ENCODE measurements at regions not wholly inside any gene's neighbourhood (a gene's known extent, or its start where the extent isn't known, plus 50 kb on each side); places are given as distances from the start of the nearest gene placed in this dataset.

GRCh38 chr10:78619896-78620295, 448.9 kb upstream of the ZMIZ1 start:
- peaks cover 18% of the 10 kb centered on the region for H3K4me1 ChIP-seq (ENCODE audit: low read depth)
- H3K36me3 ChIP-seq: no peaks in the 10 kb centered on the region
- no peak overlapping the region for H3K27ac ChIP-seq
- H3K4me3 ChIP-seq: no peak overlapping the region
- TF ChIP-seq, protein P1, sequence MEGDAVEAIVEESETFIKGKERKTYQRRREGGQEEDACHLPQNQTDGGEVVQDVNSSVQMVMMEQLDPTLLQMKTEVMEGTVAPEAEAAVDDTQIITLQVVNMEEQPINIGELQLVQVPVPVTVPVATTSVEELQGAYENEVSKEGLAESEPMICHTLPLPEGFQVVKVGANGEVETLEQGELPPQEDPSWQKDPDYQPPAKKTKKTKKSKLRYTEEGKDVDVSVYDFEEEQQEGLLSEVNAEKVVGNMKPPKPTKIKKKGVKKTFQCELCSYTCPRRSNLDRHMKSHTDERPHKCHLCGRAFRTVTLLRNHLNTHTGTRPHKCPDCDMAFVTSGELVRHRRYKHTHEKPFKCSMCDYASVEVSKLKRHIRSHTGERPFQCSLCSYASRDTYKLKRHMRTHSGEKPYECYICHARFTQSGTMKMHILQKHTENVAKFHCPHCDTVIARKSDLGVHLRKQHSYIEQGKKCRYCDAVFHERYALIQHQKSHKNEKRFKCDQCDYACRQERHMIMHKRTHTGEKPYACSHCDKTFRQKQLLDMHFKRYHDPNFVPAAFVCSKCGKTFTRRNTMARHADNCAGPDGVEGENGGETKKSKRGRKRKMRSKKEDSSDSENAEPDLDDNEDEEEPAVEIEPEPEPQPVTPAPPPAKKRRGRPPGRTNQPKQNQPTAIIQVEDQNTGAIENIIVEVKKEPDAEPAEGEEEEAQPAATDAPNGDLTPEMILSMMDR (IDR thresholded peaks at IDR 0.05; ENCODE audit: low read depth, low read length): no peak
- no peak for DNase-seq (ENCODE audit: low read depth in 1 of 2, low spot score in 1 of 2)
- H3K27me3 ChIP-seq: no peaks in the 10 kb centered on the region
- no peaks in the 10 kb centered on the region for H3K9me3 ChIP-seq (ENCODE audit: low read depth)

- Histone ChIP-seq H3K27ac (no peak overlapping the region), H3K27me3 (no peaks in the 10 kb centered on the region)
- peak in 1 of 2 donors; percentile 20 for DNase-seq (ENCODE audit: low read depth in 1 of 2, low spot score in 1 of 2)
These were observed 447.6 kb upstream of the ZMIZ1 start for GRCh38 chr10:78620985-78621799.

DNA sequence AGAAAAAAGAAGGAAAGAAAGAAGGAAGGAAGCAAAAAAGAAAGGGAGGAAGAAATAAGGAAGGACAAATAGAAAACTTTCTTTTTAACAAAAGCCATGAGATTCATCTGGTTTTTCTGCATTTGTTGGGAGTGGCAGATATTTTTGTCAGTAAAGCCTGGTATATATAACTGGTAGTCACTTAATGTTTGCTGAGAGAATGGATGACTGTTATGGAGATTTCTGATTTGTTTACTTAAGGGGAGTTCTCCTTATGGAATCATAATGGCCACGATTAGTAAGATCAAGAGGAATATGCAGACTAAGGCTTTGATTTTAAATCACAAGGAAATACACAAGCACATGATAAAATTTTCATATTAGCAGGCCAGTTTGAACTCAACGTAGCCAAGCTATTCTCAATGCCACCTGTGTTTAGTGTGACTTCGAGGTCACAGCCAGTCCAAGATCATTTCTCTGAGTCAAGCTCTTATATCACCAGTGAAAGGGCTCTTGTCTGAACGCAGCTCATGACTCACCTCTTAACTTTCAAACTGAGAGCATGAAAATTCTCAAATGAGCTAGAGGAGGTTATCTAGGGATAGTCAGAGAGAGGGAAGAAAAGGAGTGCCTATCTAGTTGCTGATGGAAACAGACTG, 445.1 kb upstream of the ZMIZ1 start:
- no peaks in the 10 kb centered on the region for H3K27me3 ChIP-seq
- H3K27ac ChIP-seq: peak overlapping the region; percentile 46
- H3K4me3 ChIP-seq: no peak overlapping the region
- DNase-seq (ENCODE audit: low read depth in 1 of 2, low spot score in 1 of 2): peak; percentile 61 to 68
- H3K9me3 ChIP-seq (ENCODE audit: low read depth): no peaks in the 10 kb centered on the region
- no peaks in the 10 kb centered on the region for H3K36me3 ChIP-seq
- H3K4me1 ChIP-seq (ENCODE audit: low read depth): peaks cover 26% of the 10 kb centered on the region
- TF ChIP-seq, protein P1 (IDR thresholded peaks at IDR 0.05; ENCODE audit: low read depth, low read length): no peak

More at GRCh38 chr10:78620985-78621799, 447.6 kb upstream of the ZMIZ1 start:
- peaks cover 18% of the 10 kb centered on the region for H3K4me1 ChIP-seq (ENCODE audit: low read depth)
- no peaks in the 10 kb centered on the region for H3K9me3 ChIP-seq (ENCODE audit: low read depth)
- TF ChIP-seq, protein P1 (IDR thresholded peaks at IDR 0.05; ENCODE audit: low read depth, low read length): no peak
- H3K36me3 ChIP-seq: no peaks in the 10 kb centered on the region
- H3K4me3 ChIP-seq: no peak overlapping the region

GRCh38 chr10:78624791-78625190, 444.0 kb upstream of the ZMIZ1 start:
- TF ChIP-seq, protein P1 (IDR thresholded peaks at IDR 0.05; ENCODE audit: low read depth, low read length): no peak
- Histone ChIP-seq H3K27ac (no peak overlapping the region), H3K27me3 (no peaks in the 10 kb centered on the region), H3K4me1 (ENCODE audit: low read depth) (peaks cover 20% of the 10 kb centered on the region), H3K36me3 (no peaks in the 10 kb centered on the region), H3K9me3 (ENCODE audit: low read depth) (no peaks in the 10 kb centered on the region), H3K4me3 (no peak overlapping the region)
- no peak for DNase-seq (ENCODE audit: low read depth in 1 of 2, low spot score in 1 of 2)

DNA sequence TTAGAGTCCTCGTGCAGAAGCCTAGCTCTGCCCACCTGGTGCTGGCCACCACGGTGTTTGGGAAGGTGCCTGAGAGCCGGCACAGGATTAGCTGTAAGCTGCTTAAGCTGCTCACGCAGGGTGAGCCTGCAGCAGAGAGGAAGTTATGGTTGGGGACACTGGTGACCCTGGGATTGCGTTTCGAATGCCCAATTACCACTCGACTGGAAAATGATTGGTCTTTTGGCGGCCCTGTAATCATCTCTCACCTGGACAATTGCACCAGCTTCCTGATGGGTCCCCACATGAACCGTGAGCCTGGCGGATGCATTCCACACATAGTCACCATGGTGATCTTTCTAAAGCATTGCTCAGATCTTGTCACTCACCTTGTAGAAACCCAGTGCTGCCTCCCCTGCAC, 442.3 kb upstream of the ZMIZ1 start:
- no peak for DNase-seq (ENCODE audit: low read depth in 1 of 2, low spot score in 1 of 2)
- Histone ChIP-seq H3K4me1 (ENCODE audit: low read depth) (peaks cover 20% of the 10 kb centered on the region), H3K9me3 (ENCODE audit: low read depth) (no peaks in the 10 kb centered on the region), H3K27me3 (no peaks in the 10 kb centered on the region), H3K36me3 (no peaks in the 10 kb centered on the region), H3K27ac (no peak overlapping the region), H3K4me3 (no peak overlapping the region)
- TF ChIP-seq, protein P1 (IDR thresholded peaks at IDR 0.05; ENCODE audit: low read depth, low read length): no peak

All from cardiac muscle cell (in vitro differentiated cells and primary cell).